Inflammatory macrophage (primary cell): ENCODE measurements at regions not wholly inside any gene's neighbourhood (a gene's known extent, or its start where the extent isn't known, plus 50 kb on each side); places are given as distances from the start of the nearest gene placed in this dataset.
"Not testable (repeated sequence)": the region's sequence is repeated elsewhere in the genome, so short reads cannot be mapped to it uniquely, and the experiment has no call there.

Experiments
- DNase-seq, 2 donors: peaks; one replicate each; pipeline ENCODE4 v3.0.0-alpha.2; 2020 to 2022

DNA sequence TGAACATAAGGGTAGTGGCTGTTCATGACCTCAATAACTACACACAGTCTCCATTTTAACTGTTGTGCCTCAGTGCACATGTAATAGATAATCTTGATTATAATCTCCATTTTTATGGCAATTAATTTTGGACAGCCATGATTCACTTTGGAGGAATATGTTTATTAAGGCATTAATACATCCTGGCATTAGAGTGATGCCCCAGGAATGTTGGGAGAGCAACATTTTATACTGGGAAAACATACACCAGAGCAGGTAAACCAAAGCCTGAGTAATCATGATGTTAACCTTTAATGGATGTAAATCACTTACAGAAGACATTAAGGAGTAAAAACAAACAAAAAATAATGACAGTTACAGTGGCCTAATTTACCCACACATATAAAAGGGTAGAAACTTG lies 886.3 kb upstream of the RAG2 start:
- DNase-seq = no peak

DNA sequence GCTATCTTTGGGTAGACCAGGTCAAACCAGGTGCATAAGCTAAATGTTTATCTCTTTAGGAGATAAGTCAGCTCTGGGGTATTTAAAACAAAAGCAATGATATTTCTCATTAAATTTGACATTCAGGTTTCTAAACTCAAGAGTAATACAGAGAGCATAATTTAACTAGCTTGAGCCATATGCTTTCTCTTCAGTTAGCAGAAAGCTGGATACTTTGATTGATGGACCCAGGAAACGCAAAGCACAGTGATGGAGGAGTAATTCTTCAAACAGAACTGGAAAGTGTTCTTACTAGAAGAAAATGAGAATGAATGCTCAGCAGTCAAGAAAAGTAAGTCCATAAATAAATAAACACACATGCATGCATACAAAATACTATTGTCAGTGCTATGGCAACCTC lies 885.7 kb upstream of the RAG2 start:
- no peak for DNase-seq

DNA sequence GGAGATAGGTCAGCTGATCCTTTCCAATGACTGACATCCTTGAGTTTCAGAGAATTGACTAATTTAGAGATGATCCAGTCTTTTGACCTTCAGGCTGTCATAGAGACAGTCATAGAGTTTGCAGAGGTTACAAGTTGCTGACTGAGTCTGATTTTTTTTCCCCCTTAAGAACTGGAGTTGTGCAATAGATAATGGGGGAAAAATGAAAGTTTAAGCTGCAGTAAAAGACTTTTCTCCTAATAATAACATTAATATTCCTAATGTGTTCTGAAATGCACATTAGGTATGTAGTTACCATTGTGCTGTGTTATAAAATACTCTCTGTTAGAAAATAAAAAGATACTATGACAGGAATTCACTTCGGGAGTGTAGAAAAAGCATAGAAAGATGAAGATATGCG lies 876.9 kb upstream of the RAG2 start:
- DNase-seq = no peak

GRCh38 chr11:37468344-37468743 lies 870.3 kb upstream of the RAG2 start:
- no peak for DNase-seq

GRCh38 chr11:37465221-37465620 lies 867.2 kb upstream of the RAG2 start:
- no peak for DNase-seq

GRCh38 chr11:37459456-37459855 lies 861.4 kb upstream of the RAG2 start:
- DNase-seq = no peak

- no peak for DNase-seq
These were observed 858.7 kb upstream of the RAG2 start for GRCh38 chr11:37456746-37457145.

DNA sequence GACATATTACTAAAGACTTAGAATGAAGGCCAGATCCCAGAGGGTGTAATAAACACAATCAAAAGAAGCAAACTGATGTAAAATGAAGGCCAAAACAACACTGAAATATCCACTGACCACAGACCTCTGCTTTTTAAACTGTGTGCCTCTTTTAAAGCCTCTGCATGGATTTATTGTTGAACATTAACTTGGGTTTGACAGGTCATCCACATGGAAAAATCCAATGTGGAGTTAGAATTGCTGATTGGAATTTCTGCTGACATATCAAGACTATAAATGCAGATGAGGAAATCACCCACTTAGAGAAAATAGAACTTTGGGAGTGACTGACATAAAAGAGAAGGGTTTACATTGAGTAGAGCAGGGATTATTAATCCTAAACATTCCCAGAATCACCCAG lies 853.9 kb upstream of the RAG2 start:
- DNase-seq = no peak

DNA sequence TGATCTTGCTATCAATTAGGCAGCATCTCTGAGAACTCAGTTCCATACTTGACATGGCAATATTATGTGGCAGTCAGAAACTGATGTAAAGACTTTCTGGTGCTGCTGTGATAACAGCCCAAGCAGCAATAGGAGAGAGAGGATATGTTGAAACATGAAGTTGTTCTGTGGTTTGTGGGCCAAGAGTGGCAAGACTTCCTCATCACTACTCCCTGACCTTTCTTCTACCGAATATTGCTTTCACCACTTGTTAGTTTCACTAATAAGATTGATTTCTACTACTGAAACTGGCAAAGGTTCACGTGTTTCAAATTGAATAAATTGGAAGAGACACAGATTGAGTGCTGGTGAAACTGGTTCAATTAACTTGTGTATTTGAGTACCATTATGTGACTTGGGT lies 852.6 kb upstream of the RAG2 start:
- peak; percentile 62 to 67 for DNase-seq

DNA sequence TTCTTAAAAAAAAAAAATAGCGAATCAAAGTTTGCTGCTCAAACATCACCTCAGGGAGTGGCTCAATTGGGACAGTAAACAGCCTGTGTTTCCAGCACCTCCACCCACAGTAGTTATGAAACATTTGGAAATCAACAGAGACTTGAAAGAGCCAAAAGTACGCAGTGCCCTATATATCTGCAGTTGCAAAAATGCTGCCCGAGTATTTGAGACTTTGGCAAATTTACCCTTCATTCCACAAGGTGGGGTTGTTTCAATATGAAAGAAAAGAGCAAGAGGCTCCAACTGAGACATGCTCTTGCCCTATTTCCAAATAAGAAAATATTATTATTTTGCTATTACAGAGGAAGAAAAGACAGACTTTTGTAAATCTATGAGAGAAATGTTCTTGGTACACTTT lies 851.1 kb upstream of the RAG2 start:
- peak; percentile 29 to 41 for DNase-seq

GRCh38 chr11:37442576-37442975 lies 844.5 kb upstream of the RAG2 start:
- no peak for DNase-seq

DNA sequence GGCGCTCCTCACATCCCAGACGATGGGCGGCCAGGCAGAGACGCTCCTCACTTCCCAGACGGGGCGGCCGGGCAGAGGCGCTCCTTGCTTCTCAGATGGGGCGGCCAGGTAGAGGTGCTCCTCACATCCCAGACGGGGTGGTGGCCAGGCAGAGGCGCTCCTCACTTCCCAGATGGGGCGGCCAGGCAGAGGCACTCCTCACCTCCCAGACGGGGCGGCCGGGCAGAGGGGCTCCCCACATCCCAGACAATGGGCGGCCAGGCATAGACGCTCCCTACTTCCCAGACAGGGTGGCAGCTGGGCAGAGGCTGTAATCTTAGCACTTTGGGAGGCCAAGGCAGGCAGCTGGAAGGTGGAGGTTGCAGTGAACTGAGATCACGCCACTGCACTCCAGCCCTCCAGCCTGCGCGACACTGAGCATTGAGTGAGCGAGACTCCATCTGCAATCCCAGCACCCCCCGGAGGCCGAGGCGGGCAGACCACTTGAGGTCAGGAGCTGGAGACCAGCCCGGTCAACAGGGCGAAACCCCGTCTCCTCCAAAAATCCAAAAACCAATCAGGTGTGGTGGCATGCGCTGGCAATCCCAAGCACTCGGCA lies 833.7 kb upstream of the RAG2 start:
- not testable (repeated sequence) for DNase-seq

GRCh38 chr11:37430966-37431632 lies 833.1 kb upstream of the RAG2 start:
- not testable (repeated sequence) for DNase-seq

DNA sequence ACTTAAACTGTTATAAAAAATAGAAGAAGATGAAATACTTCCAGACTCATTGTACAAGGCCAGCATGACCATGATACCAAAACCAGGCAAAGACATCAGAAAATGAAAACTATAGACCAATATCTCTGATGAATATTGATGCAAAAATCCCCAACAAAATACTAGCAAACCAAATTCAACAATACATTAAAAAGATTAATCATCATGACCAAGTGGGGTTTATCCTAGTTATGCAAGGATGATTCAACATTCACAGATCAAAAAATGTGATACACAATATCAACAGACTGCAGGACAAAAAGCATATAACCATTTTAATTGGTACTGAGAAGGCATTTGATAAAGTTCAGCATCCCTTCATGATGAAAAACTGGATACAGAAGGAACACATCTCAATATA lies 824.5 kb upstream of the RAG2 start:
- DNase-seq = no peak

GRCh38 chr11:37411289-37411688 lies 813.3 kb upstream of the RAG2 start:
- DNase-seq = no peak

- DNase-seq = no peak
These were observed 811.1 kb upstream of the RAG2 start for GRCh38 chr11:37409124-37409523.

DNA sequence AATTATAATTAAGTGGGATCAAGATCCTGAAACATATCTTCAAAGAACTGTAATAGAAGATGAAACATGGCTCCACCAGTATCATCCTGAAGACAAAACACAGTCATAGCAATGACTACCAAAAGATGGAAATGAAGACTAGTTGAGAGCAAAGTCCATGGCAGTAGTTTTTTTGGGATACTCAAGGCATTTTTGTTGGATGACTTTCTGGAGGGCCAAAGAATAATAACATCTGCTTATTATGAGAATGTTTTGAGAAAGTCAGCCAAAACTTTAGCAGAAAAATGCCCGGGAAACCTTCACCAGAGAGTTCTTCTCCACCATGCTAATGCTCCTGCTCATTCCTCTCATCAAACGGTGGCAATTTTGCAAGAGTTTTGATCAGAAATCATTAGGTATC lies 809.4 kb upstream of the RAG2 start:
- DNase-seq = no peak

GRCh38 chr11:37406651-37407050 lies 808.6 kb upstream of the RAG2 start:
- DNase-seq = no peak

GRCh38 chr11:37404231-37404630 lies 806.2 kb upstream of the RAG2 start:
- no peak for DNase-seq

- no peak for DNase-seq
These were observed 804.6 kb upstream of the RAG2 start for GRCh38 chr11:37402663-37403062.

GRCh38 chr11:37394236-37394870 lies 796.3 kb upstream of the RAG2 start:
- no peak for DNase-seq

DNA sequence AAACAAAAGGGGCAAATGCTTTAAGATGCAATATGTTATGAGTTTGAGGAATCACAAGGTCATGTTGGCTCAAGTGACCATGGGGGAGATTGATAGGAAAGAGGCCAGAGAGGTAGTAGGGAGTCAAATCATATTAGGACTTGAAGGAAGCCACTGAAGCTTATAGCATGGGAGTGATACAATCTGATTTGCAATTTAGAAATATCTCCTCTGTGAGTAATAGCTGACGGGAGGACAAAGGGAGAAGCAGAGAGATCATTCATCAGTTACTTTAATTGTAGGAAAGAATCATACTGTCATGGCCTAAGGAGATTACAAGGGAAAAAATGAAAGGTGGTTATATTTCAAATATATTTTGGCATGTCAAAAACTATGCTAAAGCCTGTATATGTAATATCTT lies 793.6 kb upstream of the RAG2 start:
- no peak for DNase-seq

DNA sequence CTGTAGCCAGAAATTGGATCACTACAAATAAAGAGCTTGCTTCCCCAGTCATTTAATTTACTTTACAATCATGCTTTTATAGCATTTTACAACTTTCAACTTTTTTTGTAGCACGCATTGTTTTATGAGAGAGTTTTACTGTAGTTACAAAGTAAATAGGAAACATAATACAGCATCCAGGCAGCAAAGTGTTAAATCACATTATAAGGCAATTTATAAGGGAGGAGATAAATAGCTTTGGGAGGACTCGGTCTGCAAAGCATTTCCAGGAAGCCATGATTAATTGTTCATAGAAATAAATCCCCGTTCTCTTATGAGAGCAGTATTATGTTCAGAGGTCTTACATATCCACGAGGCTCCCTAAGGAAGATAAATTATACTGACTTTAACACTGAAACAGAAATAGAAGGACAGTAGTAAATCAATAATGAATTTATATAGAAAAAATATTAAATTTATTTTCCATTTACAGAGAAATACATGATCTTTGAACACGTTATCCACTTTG lies 792.6 kb upstream of the RAG2 start:
- no peak for DNase-seq

- DNase-seq = no peak
These were observed 780.9 kb upstream of the RAG2 start for GRCh38 chr11:37378958-37379357.
